ENCODE measurements at regions not wholly inside any gene's neighbourhood (a gene's known extent, or its start where the extent isn't known, plus 50 kb on each side); places are given as distances from the start of the nearest gene placed in this dataset.

DNA sequence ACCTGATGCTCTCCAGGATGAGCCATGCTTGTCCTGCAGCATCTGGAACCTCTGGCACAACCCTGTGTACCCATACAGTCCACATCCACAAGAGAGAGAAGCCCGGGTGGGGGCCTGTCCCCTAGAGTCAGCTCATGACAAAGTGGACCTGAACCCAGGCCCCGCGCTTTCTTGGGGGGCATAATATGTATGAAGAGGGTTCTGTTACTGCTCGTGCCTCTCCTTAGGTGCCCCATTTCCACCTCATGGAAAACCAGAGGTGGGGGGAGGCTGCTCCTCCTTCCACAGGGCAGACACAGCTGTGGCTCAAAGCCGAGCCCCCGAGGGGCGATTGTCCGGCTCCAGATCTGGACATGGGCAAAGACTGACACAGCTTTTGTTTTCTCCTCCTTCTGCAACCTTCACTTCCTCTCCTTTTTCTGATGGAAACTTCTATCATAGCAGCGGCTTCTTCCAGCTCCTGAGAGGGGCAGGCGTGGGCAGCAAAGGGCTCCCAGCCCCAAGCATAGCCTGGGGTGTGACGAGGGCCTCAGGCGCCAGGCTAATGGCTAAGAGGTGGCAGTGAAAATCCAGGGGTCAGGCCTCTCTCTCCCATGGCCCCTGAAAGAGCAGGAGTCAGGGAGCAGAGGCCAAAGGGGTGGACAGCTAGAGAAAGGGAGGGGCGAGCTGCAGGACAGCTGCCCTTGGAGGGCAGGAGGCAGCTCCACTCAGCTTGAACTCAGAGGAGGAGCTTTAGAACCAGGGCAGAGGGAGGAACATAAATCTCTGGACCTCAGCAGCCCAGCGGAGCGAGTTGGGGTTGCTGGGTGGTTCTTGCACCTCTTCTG, 155.5 kb downstream of the ZFP36L2 start:
- TF ChIP-seq, protein P1, sequence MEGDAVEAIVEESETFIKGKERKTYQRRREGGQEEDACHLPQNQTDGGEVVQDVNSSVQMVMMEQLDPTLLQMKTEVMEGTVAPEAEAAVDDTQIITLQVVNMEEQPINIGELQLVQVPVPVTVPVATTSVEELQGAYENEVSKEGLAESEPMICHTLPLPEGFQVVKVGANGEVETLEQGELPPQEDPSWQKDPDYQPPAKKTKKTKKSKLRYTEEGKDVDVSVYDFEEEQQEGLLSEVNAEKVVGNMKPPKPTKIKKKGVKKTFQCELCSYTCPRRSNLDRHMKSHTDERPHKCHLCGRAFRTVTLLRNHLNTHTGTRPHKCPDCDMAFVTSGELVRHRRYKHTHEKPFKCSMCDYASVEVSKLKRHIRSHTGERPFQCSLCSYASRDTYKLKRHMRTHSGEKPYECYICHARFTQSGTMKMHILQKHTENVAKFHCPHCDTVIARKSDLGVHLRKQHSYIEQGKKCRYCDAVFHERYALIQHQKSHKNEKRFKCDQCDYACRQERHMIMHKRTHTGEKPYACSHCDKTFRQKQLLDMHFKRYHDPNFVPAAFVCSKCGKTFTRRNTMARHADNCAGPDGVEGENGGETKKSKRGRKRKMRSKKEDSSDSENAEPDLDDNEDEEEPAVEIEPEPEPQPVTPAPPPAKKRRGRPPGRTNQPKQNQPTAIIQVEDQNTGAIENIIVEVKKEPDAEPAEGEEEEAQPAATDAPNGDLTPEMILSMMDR (IDR thresholded peaks at IDR 0.05; ENCODE audit: low read depth, low read length, missing input control) = no peak
- no peak for TF ChIP-seq TAF1 (conservative IDR thresholded peaks at IDR 0.05)
- peak in 1 of 2 donors; percentile 11 for TF ChIP-seq RXRA (IDR thresholded peaks at IDR 0.05)
- TF ChIP-seq, protein P2, sequence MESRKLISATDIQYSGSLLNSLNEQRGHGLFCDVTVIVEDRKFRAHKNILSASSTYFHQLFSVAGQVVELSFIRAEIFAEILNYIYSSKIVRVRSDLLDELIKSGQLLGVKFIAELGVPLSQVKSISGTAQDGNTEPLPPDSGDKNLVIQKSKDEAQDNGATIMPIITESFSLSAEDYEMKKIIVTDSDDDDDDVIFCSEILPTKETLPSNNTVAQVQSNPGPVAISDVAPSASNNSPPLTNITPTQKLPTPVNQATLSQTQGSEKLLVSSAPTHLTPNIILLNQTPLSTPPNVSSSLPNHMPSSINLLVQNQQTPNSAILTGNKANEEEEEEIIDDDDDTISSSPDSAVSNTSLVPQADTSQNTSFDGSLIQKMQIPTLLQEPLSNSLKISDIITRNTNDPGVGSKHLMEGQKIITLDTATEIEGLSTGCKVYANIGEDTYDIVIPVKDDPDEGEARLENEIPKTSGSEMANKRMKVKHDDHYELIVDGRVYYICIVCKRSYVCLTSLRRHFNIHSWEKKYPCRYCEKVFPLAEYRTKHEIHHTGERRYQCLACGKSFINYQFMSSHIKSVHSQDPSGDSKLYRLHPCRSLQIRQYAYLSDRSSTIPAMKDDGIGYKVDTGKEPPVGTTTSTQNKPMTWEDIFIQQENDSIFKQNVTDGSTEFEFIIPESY (IDR thresholded peaks at IDR 0.05) = no peak

Data from liver (tissue), 3 donors.